Gastrocnemius medialis (tissue), 4 donors: ENCODE measurements at regions not wholly inside any gene's neighbourhood (a gene's known extent, or its start where the extent isn't known, plus 50 kb on each side); places are given as distances from the start of the nearest gene placed in this dataset.

Source experiments
- ATAC-seq, 2 donors: fragments of 150-250 bp; one replicate each; pipeline ENCODE4 v1.9.1; 2016
- DNase-seq, 2 donors: peaks; one replicate each; pipeline ENCODE4 v3.0.0-alpha.2; 2019
- H3K27ac ChIP-seq, 4 donors: fragments of 200-600 bp; sonication (generic); 1 replicate in 1 of 4; 2 replicates in 3 of 4; pipeline ENCODE4 v1.5.1; 2016 to 2018; ENCODE audit warnings: mild to moderate bottlenecking in 2 of 4, moderate library complexity in 1 of 4
- H3K27me3 ChIP-seq, 3 donors: fragments of 200-600 bp; sonication (generic) in 2 of 3; 1 replicate in 1 of 3; 2 replicates in 2 of 3; pipeline versions ENCODE4 v1.5.1 to v1.6.0; 2016 to 2019; ENCODE audit warnings: mild to moderate bottlenecking in 1 of 3, moderate library complexity in 1 of 3
- H3K36me3 ChIP-seq, 2 donors: fragments of 200-600 bp; sonication (generic) in 1 of 2; one replicate each; pipeline ENCODE4 v1.5.1; 2017 to 2018
- H3K4me1 ChIP-seq, 2 donors: fragments of 200-600 bp; sonication (generic) in 1 of 2; one replicate each; pipeline ENCODE4 v1.5.1; 2016 to 2017; ENCODE audit warnings: mild to moderate bottlenecking in 2 of 2
- H3K4me3 ChIP-seq, 4 donors: fragments of 200-600 bp; sonication (generic) in 3 of 4; 1 replicate in 1 of 4; 2 replicates in 3 of 4; pipeline ENCODE4 v1.5.1; 2016 to 2019; ENCODE audit warnings: mild to moderate bottlenecking in 2 of 4
- H3K9me3 ChIP-seq, 3 donors: fragments of 200-600 bp; sonication (generic) in 2 of 3; 1 replicate in 1 of 3; 2 replicates in 2 of 3; pipeline ENCODE4 v1.5.1; 2016 to 2019
- POLR2A ChIP-seq, 2 donors: fragments of 450-650 bp; IDR thresholded peaks; one replicate each; pipeline ENCODE4 v1.6.1; 2017; ENCODE audit warnings: antibody characterized with exemption in 2 of 2, mild to moderate bottlenecking in 2 of 2, moderate library complexity in 2 of 2
- in situ Hi-C, 4 donors: fragments of 200-750 bp; cut with MboI; loops; one replicate each; pipeline versions ENCODE4 v1.15.0 to v1.8.0; 2017; ENCODE audit warnings: low sequenced_read_pairs in 4 of 4
- intact Hi-C: fragments of 100-400 bp; cut with DNase I; formaldehyde crosslinking; loops from one replicate; pipeline ENCODE4 v1.15.1; 2023; ENCODE audit warnings: low total_unique reads
- TF ChIP-seq, protein P1 (sequence below), 5 experiments: fragments of 450-650 bp in 3 of 5; fragments of 200-600 bp in 2 of 5; sonication (generic) in 2 of 5; IDR thresholded peaks in 4 of 5; conservative IDR thresholded peaks in 1 of 5; 1 replicate in 4 of 5; 2 replicates in 1 of 5; pipeline ENCODE4 v1.5.1; 2016 to 2019; ENCODE audit warnings: antibody characterized with exemption in 5 of 5, mild to moderate bottlenecking in 3 of 5, moderate library complexity in 3 of 5

DNA sequence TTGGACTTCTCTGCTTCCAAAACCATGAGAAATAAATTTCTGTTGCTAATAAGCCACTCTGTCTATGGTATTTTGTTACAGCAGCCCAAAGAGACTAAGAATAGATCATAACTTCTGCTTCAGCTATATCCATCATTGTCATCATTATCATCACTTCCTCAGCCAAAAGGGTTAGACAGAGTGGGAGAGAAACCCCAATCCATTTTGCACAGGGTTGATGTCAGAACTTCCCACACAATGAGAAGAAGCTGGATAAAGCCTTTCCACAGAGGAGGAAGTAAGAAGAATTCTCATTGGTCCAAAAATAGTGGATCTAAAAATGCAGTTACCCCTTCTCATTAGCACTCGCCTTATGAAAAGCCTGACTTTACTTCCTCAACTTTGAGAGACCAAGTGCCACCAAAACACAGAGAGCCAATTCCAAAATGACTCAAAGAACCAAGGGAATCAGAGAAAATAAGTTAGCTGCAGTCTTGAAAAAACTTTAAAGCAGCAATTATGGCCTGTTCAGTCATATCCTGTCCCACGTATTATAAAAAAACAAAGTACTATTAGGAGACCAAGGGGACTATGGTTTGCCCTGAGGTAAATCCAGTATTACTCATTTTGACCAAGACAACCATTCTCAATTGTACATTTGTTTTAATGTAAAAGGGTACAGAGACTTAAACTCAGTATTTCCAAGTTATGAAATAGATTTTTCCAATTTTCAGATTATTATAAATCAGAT lies 80.2 kb downstream of the WNT5A start:
- DNase-seq (no peak), ATAC-seq (no peak)
- H3K4me1 ChIP-seq: no peaks in the 10 kb centered on the region
- H3K4me3 ChIP-seq: no peak overlapping the region
- TF ChIP-seq POLR2A (IDR thresholded peaks at IDR 0.05): no peak
- TF ChIP-seq, protein P1, sequence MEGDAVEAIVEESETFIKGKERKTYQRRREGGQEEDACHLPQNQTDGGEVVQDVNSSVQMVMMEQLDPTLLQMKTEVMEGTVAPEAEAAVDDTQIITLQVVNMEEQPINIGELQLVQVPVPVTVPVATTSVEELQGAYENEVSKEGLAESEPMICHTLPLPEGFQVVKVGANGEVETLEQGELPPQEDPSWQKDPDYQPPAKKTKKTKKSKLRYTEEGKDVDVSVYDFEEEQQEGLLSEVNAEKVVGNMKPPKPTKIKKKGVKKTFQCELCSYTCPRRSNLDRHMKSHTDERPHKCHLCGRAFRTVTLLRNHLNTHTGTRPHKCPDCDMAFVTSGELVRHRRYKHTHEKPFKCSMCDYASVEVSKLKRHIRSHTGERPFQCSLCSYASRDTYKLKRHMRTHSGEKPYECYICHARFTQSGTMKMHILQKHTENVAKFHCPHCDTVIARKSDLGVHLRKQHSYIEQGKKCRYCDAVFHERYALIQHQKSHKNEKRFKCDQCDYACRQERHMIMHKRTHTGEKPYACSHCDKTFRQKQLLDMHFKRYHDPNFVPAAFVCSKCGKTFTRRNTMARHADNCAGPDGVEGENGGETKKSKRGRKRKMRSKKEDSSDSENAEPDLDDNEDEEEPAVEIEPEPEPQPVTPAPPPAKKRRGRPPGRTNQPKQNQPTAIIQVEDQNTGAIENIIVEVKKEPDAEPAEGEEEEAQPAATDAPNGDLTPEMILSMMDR (IDR thresholded peaks at IDR 0.05 in 4 of 5, conservative IDR thresholded peaks at IDR 0.05 in 1 of 5): no peak
- no peaks in the 10 kb centered on the region for H3K36me3 ChIP-seq
- no peaks in the 10 kb centered on the region for H3K27me3 ChIP-seq
- H3K9me3 ChIP-seq: no peaks in the 10 kb centered on the region
- no peak overlapping the region for H3K27ac ChIP-seq
- in situ Hi-C loops (no loop called here), intact Hi-C loops (no loop called here)

GRCh38 chr3:55405436-55405835 lies 81.7 kb downstream of the WNT5A start:
- H3K9me3 ChIP-seq: no peaks in the 10 kb centered on the region

GRCh38 chr3:55402886-55403609 lies 84.1 kb downstream of the WNT5A start:
- Histone ChIP-seq H3K27me3 (no peaks in the 10 kb centered on the region), H3K9me3 (no peaks in the 10 kb centered on the region), H3K36me3 (no peaks in the 10 kb centered on the region), H3K4me1 (no peaks in the 10 kb centered on the region), H3K4me3 (no peak overlapping the region), H3K27ac (no peak overlapping the region)
- in situ Hi-C loops (no loop called here), intact Hi-C loops (no loop called here)
- ATAC-seq (no peak), DNase-seq (no peak)
- TF ChIP-seq POLR2A (IDR thresholded peaks at IDR 0.05): no peak
- TF ChIP-seq, protein P1 (IDR thresholded peaks at IDR 0.05 in 4 of 5, conservative IDR thresholded peaks at IDR 0.05 in 1 of 5): no peak

More at GRCh38 chr3:55405436-55405835, 81.7 kb downstream of the WNT5A start:
- no peaks in the 10 kb centered on the region for H3K36me3 ChIP-seq
- DNase-seq: no peak
- intact Hi-C loops (no loop called here), in situ Hi-C loops (no loop called here)
- TF ChIP-seq, protein P1 (IDR thresholded peaks at IDR 0.05 in 4 of 5, conservative IDR thresholded peaks at IDR 0.05 in 1 of 5): no peak
- TF ChIP-seq POLR2A (IDR thresholded peaks at IDR 0.05): no peak
- H3K27ac ChIP-seq: no peak overlapping the region
- no peak for ATAC-seq
- H3K4me3 ChIP-seq: no peak overlapping the region
- no peaks in the 10 kb centered on the region for H3K4me1 ChIP-seq
- no peaks in the 10 kb centered on the region for H3K27me3 ChIP-seq

- ATAC-seq (no peak), DNase-seq (no peak)
- intact Hi-C loops (no loop called here), in situ Hi-C loops (no loop called here)
- TF ChIP-seq POLR2A (IDR thresholded peaks at IDR 0.05): no peak
- TF ChIP-seq, protein P1 (IDR thresholded peaks at IDR 0.05 in 4 of 5, conservative IDR thresholded peaks at IDR 0.05 in 1 of 5): no peak
- Histone ChIP-seq H3K27ac (no peak overlapping the region), H3K4me1 (no peaks in the 10 kb centered on the region), H3K4me3 (no peak overlapping the region), H3K36me3 (no peaks in the 10 kb centered on the region), H3K27me3 (no peaks in the 10 kb centered on the region), H3K9me3 (no peaks in the 10 kb centered on the region)
Observed at GRCh38 chr3:55380561-55380960, 106.5 kb downstream of the WNT5A start.
